NCI-H2107 treated with DMSO at 0.1 percent for 48 hours (cell line): ENCODE measurements at regions not wholly inside any gene's neighbourhood (a gene's known extent, or its start where the extent isn't known, plus 50 kb on each side); places are given as distances from the start of the nearest gene placed in this dataset.

Experiments used
- DNase-seq: peaks from one replicate; lab custom pipeline; 2025; ENCODE audit not compliant: unreplicated experiment; lab: John Stamatoyannopoulos, UW

- no peak for DNase-seq
These were observed 337.9 kb upstream of the GRM7 start for GRCh38 chr3:6523043-6523442.

GRCh38 chr3:6524479-6524878, 336.4 kb upstream of the GRM7 start:
- DNase-seq: no peak

GRCh38 chr3:6526321-6526720, 334.6 kb upstream of the GRM7 start:
- no peak for DNase-seq

GRCh38 chr3:6526861-6527260, 334.1 kb upstream of the GRM7 start:
- no peak for DNase-seq

DNA sequence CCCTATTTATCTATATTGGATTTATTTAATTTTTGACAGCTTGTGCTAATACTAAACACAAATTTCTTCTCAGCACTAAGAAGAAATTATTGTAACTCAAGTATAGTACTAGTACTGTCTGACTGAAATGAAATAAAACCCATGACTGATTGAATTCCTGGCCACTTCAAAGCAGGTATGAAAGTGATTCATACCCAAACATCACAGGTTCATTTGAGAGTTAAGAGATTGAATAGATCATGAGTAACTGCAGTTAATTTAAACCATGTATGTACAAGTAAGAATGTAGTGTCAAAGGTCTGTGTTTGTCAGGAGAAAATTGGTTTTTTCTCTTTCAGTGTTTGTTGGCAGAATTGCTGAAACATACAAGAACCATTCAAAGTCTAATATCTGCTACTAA, 332.0 kb upstream of the GRM7 start:
- no peak for DNase-seq

DNA sequence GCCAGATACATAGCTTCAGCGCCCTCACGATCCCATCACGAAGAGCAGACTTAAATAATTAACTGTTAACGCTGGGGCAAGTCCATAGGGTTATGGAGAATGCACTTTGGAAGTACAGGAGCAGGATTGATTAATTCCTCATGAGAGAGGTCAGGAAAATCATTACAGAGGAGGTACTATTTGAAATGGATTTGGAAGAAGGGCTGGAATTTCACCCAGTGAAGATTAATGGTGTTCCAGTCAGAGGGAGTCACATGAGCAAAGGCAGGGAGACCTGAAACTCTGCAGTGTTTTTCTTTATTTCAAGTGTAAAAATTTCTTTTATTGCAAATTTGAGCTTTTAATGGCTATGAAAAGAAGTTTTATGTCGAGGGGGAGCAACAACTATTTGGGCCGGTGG, 329.8 kb upstream of the GRM7 start:
- DNase-seq: no peak

GRCh38 chr3:6532101-6532500, 328.8 kb upstream of the GRM7 start:
- no peak for DNase-seq

- DNase-seq: no peak
These were observed 319.9 kb upstream of the GRM7 start for GRCh38 chr3:6540981-6541380.

GRCh38 chr3:6542795-6543194, 318.1 kb upstream of the GRM7 start:
- DNase-seq: no peak

GRCh38 chr3:6549296-6549695, 311.6 kb upstream of the GRM7 start:
- DNase-seq: no peak

DNA sequence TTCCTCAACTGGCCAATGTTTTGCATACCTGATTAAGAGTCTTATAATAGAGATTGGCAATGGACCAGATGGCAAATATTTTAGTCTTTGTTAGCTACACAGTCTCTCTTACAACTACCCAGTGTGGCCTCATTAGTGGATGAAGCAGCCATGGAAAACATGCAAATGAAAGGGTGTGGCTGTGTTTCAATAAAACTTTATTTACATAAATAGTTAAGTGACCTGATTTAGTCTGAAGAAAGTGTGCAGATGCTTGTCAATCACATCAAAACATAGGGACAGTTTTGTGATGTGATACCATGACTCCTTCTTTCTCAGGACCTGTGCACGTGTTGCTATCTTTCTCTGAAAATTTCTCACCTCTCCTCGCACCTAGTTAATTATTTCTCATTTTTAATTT, 309.8 kb upstream of the GRM7 start:
- DNase-seq: no peak

DNA sequence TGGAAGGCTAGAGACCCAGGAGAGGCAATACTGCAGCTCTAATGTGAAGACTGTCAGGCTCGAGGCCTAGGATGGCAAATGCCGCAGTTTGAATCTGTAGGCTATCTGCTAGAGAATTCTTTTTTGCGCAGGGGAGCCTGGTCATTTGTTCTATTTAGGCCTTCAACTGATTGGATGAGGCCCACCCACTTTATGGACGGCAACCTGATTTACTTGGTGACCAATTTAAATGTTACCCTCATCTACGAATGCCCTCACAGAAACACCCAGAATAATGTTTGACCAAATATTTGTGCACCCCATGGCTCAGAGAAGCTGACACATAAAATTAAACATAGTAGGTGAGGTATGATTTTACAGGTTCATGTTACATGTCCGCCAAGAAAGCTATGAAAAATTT, 300.7 kb upstream of the GRM7 start:
- DNase-seq: no peak

- no peak for DNase-seq
These were observed 293.7 kb upstream of the GRM7 start for GRCh38 chr3:6567241-6567640.

- DNase-seq: no peak
These were observed 291.9 kb upstream of the GRM7 start for GRCh38 chr3:6568999-6569493.

GRCh38 chr3:6571448-6571847, 289.5 kb upstream of the GRM7 start:
- no peak for DNase-seq

- no peak for DNase-seq
These were observed 283.3 kb upstream of the GRM7 start for GRCh38 chr3:6577584-6577983.

DNA sequence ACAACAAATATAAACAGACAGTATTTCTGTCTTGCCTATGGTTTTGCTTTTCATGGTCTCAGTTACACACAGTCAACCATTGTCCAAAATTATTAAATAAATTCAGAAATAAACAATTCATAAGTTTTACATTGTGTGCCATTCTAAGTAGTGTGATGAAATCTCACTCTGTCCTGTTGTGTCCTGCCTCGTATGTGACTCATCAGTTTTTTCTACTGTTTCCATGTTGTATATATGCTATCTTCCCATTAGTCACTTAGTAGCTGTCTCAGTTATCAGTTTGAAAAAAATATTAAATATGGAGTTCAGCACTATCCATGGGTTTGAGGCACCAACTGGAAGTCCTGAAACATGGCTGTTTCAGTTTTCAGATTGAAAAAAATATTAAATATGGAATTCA, 282.4 kb upstream of the GRM7 start:
- no peak for DNase-seq

DNA sequence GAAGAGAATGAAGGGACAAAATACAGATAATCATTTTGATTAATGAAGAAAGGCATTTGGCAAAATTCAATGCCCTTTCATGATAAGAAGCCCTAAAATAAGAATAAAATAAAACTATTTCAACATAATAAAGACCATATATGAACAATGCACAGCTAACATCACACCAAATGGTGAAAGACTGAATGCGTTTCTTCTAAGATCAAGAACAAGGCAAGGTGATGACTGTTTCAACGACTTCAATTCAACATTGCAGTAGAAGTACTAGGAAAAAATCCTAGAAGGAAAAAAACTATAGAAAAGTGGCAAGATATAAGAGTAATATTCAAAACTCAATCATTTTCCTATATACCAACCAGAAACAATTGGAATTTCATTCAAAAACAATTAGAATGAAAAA, 280.1 kb upstream of the GRM7 start:
- DNase-seq: no peak

GRCh38 chr3:6585360-6585759, 275.6 kb upstream of the GRM7 start:
- no peak for DNase-seq

DNA sequence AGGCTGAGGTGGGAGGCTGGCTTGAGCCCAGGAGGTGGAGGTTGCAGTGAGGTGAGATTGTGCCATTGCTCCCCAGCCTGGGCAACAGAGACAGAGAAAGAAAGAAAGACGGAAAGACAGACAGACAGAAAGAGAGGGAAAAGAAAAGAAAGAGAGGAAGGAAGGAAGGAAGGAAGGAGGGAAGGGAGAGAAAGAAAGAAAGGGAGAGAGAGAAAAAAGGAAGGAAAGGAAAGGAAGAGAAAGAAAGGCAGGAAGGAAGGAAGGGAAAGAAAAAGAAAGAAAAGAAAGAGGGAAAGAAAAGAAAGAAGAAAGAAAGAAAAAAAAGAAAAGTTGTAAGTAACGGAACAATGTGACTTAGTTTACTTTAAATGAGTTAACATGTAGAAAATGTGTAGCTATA, 260.7 kb upstream of the GRM7 start:
- DNase-seq: no peak

DNA sequence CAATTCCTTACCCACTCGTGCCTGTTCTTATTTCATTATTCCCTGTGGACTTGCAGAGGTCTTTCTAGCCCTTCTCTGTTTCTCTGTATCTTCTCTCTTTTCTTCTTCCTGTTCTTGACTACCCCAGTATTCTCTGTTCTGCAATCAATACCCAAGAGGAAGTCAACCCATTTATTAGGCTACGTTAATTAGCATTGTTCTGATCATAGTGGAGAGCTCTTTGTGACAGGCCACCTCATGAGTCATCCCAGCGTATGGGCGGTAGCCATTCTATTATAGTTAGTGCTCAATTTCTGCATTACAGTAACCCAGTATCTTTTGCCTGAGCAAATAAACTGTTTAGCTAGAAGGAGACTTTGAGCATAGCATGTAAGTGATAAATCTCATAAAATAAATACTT, 259.5 kb upstream of the GRM7 start:
- DNase-seq: no peak

- DNase-seq: no peak
These were observed 258.6 kb upstream of the GRM7 start for GRCh38 chr3:6602329-6602728.

GRCh38 chr3:6605227-6605626, 255.7 kb upstream of the GRM7 start:
- DNase-seq: no peak

GRCh38 chr3:6608843-6609242, 252.1 kb upstream of the GRM7 start:
- no peak for DNase-seq
